ENCODE measurements at regions not wholly inside any gene's neighbourhood (a gene's known extent, or its start where the extent isn't known, plus 50 kb on each side); places are given as distances from the start of the nearest gene placed in this dataset.
"Not testable (repeated sequence)": the region's sequence is repeated elsewhere in the genome, so short reads cannot be mapped to it uniquely, and the experiment has no call there.

- H3K4me3 Mint-ChIP-seq; H3K27ac Mint-ChIP-seq; H3K9me3 Mint-ChIP-seq; H3K27me3 Mint-ChIP-seq (ENCODE audit: low read depth, poor library complexity); H3K4me1 Mint-ChIP-seq: not testable (repeated sequence)
- TF ChIP-seq CTCF (IDR thresholded peaks at IDR 0.05) = peak; percentile 48
- H3K36me3 Mint-ChIP-seq (ENCODE audit: low read depth) = peaks cover 43% of the 10 kb centered on the region
- DNase-seq = peak; percentile 59
Measured at GRCh38 chr5:21469523-21470101, 1383.5 kb downstream of the CDH12 start.

GRCh38 chr5:21467544-21467943 lies 1385.6 kb downstream of the CDH12 start:
- not testable (repeated sequence) for DNase-seq; H3K9me3 Mint-ChIP-seq; H3K4me3 Mint-ChIP-seq; H3K27ac Mint-ChIP-seq; H3K27me3 Mint-ChIP-seq (ENCODE audit: low read depth, poor library complexity); H3K4me1 Mint-ChIP-seq
- H3K36me3 Mint-ChIP-seq (ENCODE audit: low read depth) = peaks cover 30% of the 10 kb centered on the region

- not testable (repeated sequence) for H3K27me3 Mint-ChIP-seq (ENCODE audit: low read depth, poor library complexity); H3K9me3 Mint-ChIP-seq; H3K4me1 Mint-ChIP-seq; H3K36me3 Mint-ChIP-seq (ENCODE audit: low read depth); DNase-seq
- Mint-ChIP-seq H3K27ac (peak overlapping the region; percentile 89), H3K4me3 (peak overlapping the region; percentile 93)
Measured at GRCh38 chr5:21459744-21460073, 1393.4 kb downstream of the CDH12 start.

GRCh38 chr5:21452449-21452848 lies 1400.7 kb downstream of the CDH12 start:
- H3K4me3 Mint-ChIP-seq = no peak overlapping the region
- TF ChIP-seq CTCF (IDR thresholded peaks at IDR 0.05) = no peak
- H3K36me3 Mint-ChIP-seq (ENCODE audit: low read depth) = no peaks in the 10 kb centered on the region
- peaks cover 9% of the 10 kb centered on the region for H3K27me3 Mint-ChIP-seq (ENCODE audit: low read depth, poor library complexity)
- H3K9me3 Mint-ChIP-seq = peaks cover 8% of the 10 kb centered on the region
- H3K27ac Mint-ChIP-seq = no peak overlapping the region
- DNase-seq = no peak
- no peaks in the 10 kb centered on the region for H3K4me1 Mint-ChIP-seq

GRCh38 chr5:21432646-21433045 lies 1420.5 kb downstream of the CDH12 start:
- H3K27me3 Mint-ChIP-seq (ENCODE audit: low read depth, poor library complexity) = no peaks in the 10 kb centered on the region
- TF ChIP-seq CTCF (IDR thresholded peaks at IDR 0.05) = no peak
- H3K4me3 Mint-ChIP-seq = no peak overlapping the region
- H3K27ac Mint-ChIP-seq = no peak overlapping the region
- DNase-seq = no peak
- no peaks in the 10 kb centered on the region for H3K4me1 Mint-ChIP-seq
- no peaks in the 10 kb centered on the region for H3K36me3 Mint-ChIP-seq (ENCODE audit: low read depth)
- no peaks in the 10 kb centered on the region for H3K9me3 Mint-ChIP-seq

GRCh38 chr5:21424907-21425306 lies 1428.2 kb downstream of the CDH12 start:
- H3K4me1 Mint-ChIP-seq = no peaks in the 10 kb centered on the region
- no peaks in the 10 kb centered on the region for H3K27me3 Mint-ChIP-seq (ENCODE audit: low read depth, poor library complexity)
- H3K9me3 Mint-ChIP-seq = no peaks in the 10 kb centered on the region
- no peak for DNase-seq
- H3K27ac Mint-ChIP-seq = no peak overlapping the region
- no peak for TF ChIP-seq CTCF (IDR thresholded peaks at IDR 0.05)
- no peaks in the 10 kb centered on the region for H3K36me3 Mint-ChIP-seq (ENCODE audit: low read depth)
- H3K4me3 Mint-ChIP-seq = no peak overlapping the region

GRCh38 chr5:21419383-21419782 lies 1431.4 kb upstream of the CDH18 start:
- no peaks in the 10 kb centered on the region for H3K36me3 Mint-ChIP-seq (ENCODE audit: low read depth)
- H3K4me1 Mint-ChIP-seq = no peaks in the 10 kb centered on the region
- H3K27ac Mint-ChIP-seq = no peak overlapping the region
- DNase-seq = no peak
- H3K9me3 Mint-ChIP-seq = no peaks in the 10 kb centered on the region
- TF ChIP-seq CTCF (IDR thresholded peaks at IDR 0.05) = no peak
- H3K4me3 Mint-ChIP-seq = no peak overlapping the region
- H3K27me3 Mint-ChIP-seq (ENCODE audit: low read depth, poor library complexity) = no peaks in the 10 kb centered on the region

GRCh38 chr5:21402089-21402488 lies 1414.1 kb upstream of the CDH18 start:
- H3K9me3 Mint-ChIP-seq; H3K36me3 Mint-ChIP-seq (ENCODE audit: low read depth); DNase-seq; H3K27ac Mint-ChIP-seq; H3K27me3 Mint-ChIP-seq (ENCODE audit: low read depth, poor library complexity); H3K4me3 Mint-ChIP-seq: not testable (repeated sequence)
- H3K4me1 Mint-ChIP-seq = peaks cover 19% of the 10 kb centered on the region
